CD14-positive monocyte (primary cell): ENCODE measurements at regions not wholly inside any gene's neighbourhood (a gene's known extent, or its start where the extent isn't known, plus 50 kb on each side); places are given as distances from the start of the nearest gene placed in this dataset.

ENCODE experiments used
- DNase-seq, 3 donors: peaks; one replicate each; pipeline ENCODE4 v3.0.0-alpha.2; 2011 to 2022
- H2AFZ ChIP-seq: 2 replicates; pipeline ENCODE4 v1.6.0; 2012; ENCODE audit warnings: mild to moderate bottlenecking, low read depth, low read length, inconsistent platforms; ENCODE audit not compliant: insufficient read depth, poor library complexity, severe bottlenecking
- H3K27ac ChIP-seq, 2 donors: 1 replicate in 1 of 2; 2 replicates in 1 of 2; pipeline ENCODE4 v1.5.1; 2012 to 2013; ENCODE audit warnings: low read length in 2 of 2, control low read depth in 1 of 2, inconsistent platforms in 1 of 2, low read depth in 1 of 2, mild to moderate bottlenecking in 1 of 2
- H3K27me3 ChIP-seq, 2 donors: one replicate each; pipeline versions ENCODE4 v1.6.0 to v1.6.1; 2011 to 2013; ENCODE audit warnings: low read length in 2 of 2; ENCODE audit not compliant: control insufficient read depth in 2 of 2, insufficient read depth in 2 of 2
- H3K36me3 ChIP-seq, 2 donors: replicated peaks in 1 of 2; 1 replicate in 1 of 2; 2 replicates in 1 of 2; pipeline versions ENCODE4 v1.5.1 to v1.6.1; 2012 to 2013; ENCODE audit warnings: low read length in 2 of 2, control low read depth in 1 of 2, inconsistent platforms in 1 of 2, mild to moderate bottlenecking in 1 of 2; ENCODE audit not compliant: insufficient read depth in 2 of 2, control insufficient read depth in 1 of 2
- H3K4me1 ChIP-seq, 2 donors: 1 replicate in 1 of 2; 2 replicates in 1 of 2; pipeline versions ENCODE4 v1.5.1 to v1.6.1; 2012 to 2013; ENCODE audit warnings: low read length in 2 of 2, control low read depth in 1 of 2, inconsistent platforms in 1 of 2, mild to moderate bottlenecking in 1 of 2, moderate library complexity in 1 of 2; ENCODE audit not compliant: insufficient read depth in 2 of 2, control insufficient read depth in 1 of 2
- H3K4me2 ChIP-seq: replicated peaks from 2 replicates; pipeline ENCODE3; 2012; ENCODE audit warnings: low read length, moderate library complexity, mild to moderate bottlenecking; ENCODE audit not compliant: poor library complexity, severe bottlenecking; ENCODE audit errors: extremely low read depth
- H3K4me3 ChIP-seq, 3 experiments: fragments of 200-600 bp in 1 of 3; sonication (generic) in 1 of 3; replicated peaks in 1 of 3; 1 replicate in 2 of 3; 2 replicates in 1 of 3; pipeline ENCODE4 v1.5.1; 2011 to 2013; ENCODE audit warnings: low read length in 3 of 3, mild to moderate bottlenecking in 3 of 3, control low read depth in 2 of 3, low read depth in 2 of 3, inconsistent platforms in 1 of 3, moderate library complexity in 1 of 3
- H3K79me2 ChIP-seq: 2 replicates; pipeline ENCODE4 v1.6.0; 2012; ENCODE audit warnings: mild to moderate bottlenecking, control low read depth, inconsistent platforms, low read length, moderate library complexity; ENCODE audit not compliant: insufficient read depth
- H3K9ac ChIP-seq: 2 replicates; pipeline ENCODE4 v1.6.0; 2017; ENCODE audit warnings: low read length, mild to moderate bottlenecking; ENCODE audit not compliant: insufficient read depth, poor library complexity, severe bottlenecking
- H3K9me3 ChIP-seq, 2 donors: replicated peaks in 1 of 2; 1 replicate in 1 of 2; 2 replicates in 1 of 2; pipeline versions ENCODE4 v1.5.1 to v1.6.1; 2012 to 2013; ENCODE audit warnings: low read length in 2 of 2, control low read depth in 1 of 2; ENCODE audit not compliant: control insufficient read depth in 1 of 2, insufficient read depth in 1 of 2
- H4K20me1 ChIP-seq: 2 replicates; pipeline ENCODE4 v1.6.0; 2012; ENCODE audit warnings: mild to moderate bottlenecking, low read length, control low read depth, moderate library complexity; ENCODE audit not compliant: insufficient read depth
- H3K27ac Mint-ChIP-seq, 7 donors: one replicate each; pipeline ENCODE4 v1.8.0; 2020; ENCODE audit warnings: mild to moderate bottlenecking in 7 of 7, mixed read lengths in 7 of 7, moderate library complexity in 6 of 7, inconsistent platforms in 2 of 7
- H3K27me3 Mint-ChIP-seq, 3 donors: one replicate each; pipeline ENCODE4 v1.8.0; 2021 to 2022; ENCODE audit warnings: low read depth in 3 of 3, mild to moderate bottlenecking in 3 of 3, mixed read lengths in 3 of 3, moderate library complexity in 3 of 3, inconsistent platforms in 1 of 3
- H3K36me3 Mint-ChIP-seq, 2 donors: one replicate each; pipeline ENCODE4 v1.8.0; 2020; ENCODE audit warnings: mixed read lengths in 2 of 2, inconsistent platforms in 1 of 2, mild to moderate bottlenecking in 1 of 2
- H3K4me1 Mint-ChIP-seq: one replicate; pipeline ENCODE4 v1.8.0; 2020; ENCODE audit warnings: mild to moderate bottlenecking, mixed read lengths
- H3K4me3 Mint-ChIP-seq, 2 donors: one replicate each; pipeline ENCODE4 v1.8.0; 2020; ENCODE audit warnings: mild to moderate bottlenecking in 2 of 2, mixed read lengths in 2 of 2, moderate library complexity in 1 of 2
- H3K9me3 Mint-ChIP-seq, 7 donors: one replicate each; pipeline ENCODE4 v1.8.0; 2020 to 2022; ENCODE audit warnings: mixed read lengths in 7 of 7, mild to moderate bottlenecking in 6 of 7, moderate library complexity in 6 of 7, inconsistent platforms in 2 of 7
- CTCF ChIP-seq: fragments of 200-600 bp; IDR thresholded peaks from one replicate; pipeline ENCODE4 v1.8.0; 2022; ENCODE audit warnings: antibody characterized with exemption, mild to moderate bottlenecking
- WGBS: methylation state at CpG from one replicate; pipeline ENCODE4 v1.1.5; 2013; ENCODE audit warnings: missing lambda C conversion rate; ENCODE audit not compliant: insufficient coverage; 5-methylcytosine and 5-hydroxymethylcytosine counted together
- intact Hi-C, 2 donors: fragments of 100-400 bp; cut with micrococcal nuclease; formaldehyde crosslinking; loops; one replicate each; pipeline versions ENCODE4 v1.15.0 to v1.15.1; 2023

- no peaks in the 10 kb centered on the region for H3K9me3 ChIP-seq
- no peaks in the 10 kb centered on the region for H3K27me3 ChIP-seq
- no peak for TF ChIP-seq CTCF
- DNase-seq, result no peak
- H3K4me2 ChIP-seq, result no peak overlapping the region
- no peak overlapping the region for H3K27ac ChIP-seq
- H3K9me3 Mint-ChIP-seq, result peaks cover 0 to 3% (median 0%) of the 10 kb centered on the region in 7 donors
- intact Hi-C loops, result no loop called here
- no peak overlapping the region for H3K4me3 ChIP-seq
- peaks cover 0 to 3% (median 0%) of the 10 kb centered on the region in 3 donors for H3K27me3 Mint-ChIP-seq
- no peak overlapping the region for H3K27ac Mint-ChIP-seq
- H2AFZ ChIP-seq, result no peak overlapping the region
- H3K79me2 ChIP-seq, result no peaks in the 10 kb centered on the region
- no peaks in the 10 kb centered on the region for H3K36me3 ChIP-seq
- H3K4me3 Mint-ChIP-seq, result no peak overlapping the region
- H3K4me1 ChIP-seq, result no peaks in the 10 kb centered on the region
- no peaks in the 10 kb centered on the region for H3K4me1 Mint-ChIP-seq
- no peak overlapping the region for H3K9ac ChIP-seq
- 40% methylated on average over 1 of the region's 4 CpGs for WGBS
- no peaks in the 10 kb centered on the region for H4K20me1 ChIP-seq
- no peaks in the 10 kb centered on the region for H3K36me3 Mint-ChIP-seq
Measured at GRCh38 chr18:68083131-68083530, 566.6 kb upstream of the DSEL start.

GRCh38 chr18:68072744-68073143, 556.2 kb upstream of the DSEL start:
- Mint-ChIP-seq H3K4me3 (no peak overlapping the region), H3K4me1 (no peaks in the 10 kb centered on the region), H3K27ac (no peak overlapping the region), H3K27me3 (no peaks in the 10 kb centered on the region), H3K9me3 (peaks cover 0 to 15% (median 3%) of the 10 kb centered on the region in 7 donors), H3K36me3 (no peaks in the 10 kb centered on the region)
- no peak for DNase-seq
- TF ChIP-seq CTCF, result no peak
- Histone ChIP-seq H2AFZ (no peak overlapping the region), H3K9me3 (peaks cover 4 to 8% of the 10 kb centered on the region in 2 donors), H4K20me1 (no peaks in the 10 kb centered on the region), H3K36me3 (no peaks in the 10 kb centered on the region), H3K27ac (no peak overlapping the region), H3K79me2 (no peaks in the 10 kb centered on the region), H3K4me1 (no peaks in the 10 kb centered on the region), H3K9ac (no peak overlapping the region), H3K27me3 (no peaks in the 10 kb centered on the region), H3K4me3 (no peak overlapping the region), H3K4me2 (no peak overlapping the region)
- WGBS, result 81% methylated on average over 5 of the region's 7 CpGs
- intact Hi-C loops, result no loop called here
